ENCODE measurements at regions not wholly inside any gene's neighbourhood (a gene's known extent, or its start where the extent isn't known, plus 50 kb on each side); places are given as distances from the start of the nearest gene placed in this dataset.

- Histone ChIP-seq H3K9ac (ENCODE audit: insufficient read depth, low read length) (no peak overlapping the region), H3K79me2 (ENCODE audit: control insufficient read depth, insufficient read depth, low read length) (no peaks in the 10 kb centered on the region), H3K9me3 (ENCODE audit: control insufficient read depth, insufficient read depth, low read depth, low read length) (no peaks in the 10 kb centered on the region), H3K27me3 (ENCODE audit: control insufficient read depth, insufficient read depth, low read length) (no peaks in the 10 kb centered on the region), H3K4me2 (ENCODE audit: extremely low read depth, insufficient read depth, low read length) (no peak overlapping the region), H3K36me3 (ENCODE audit: control insufficient read depth, insufficient read depth, low read length) (no peaks in the 10 kb centered on the region), H4K20me1 (ENCODE audit: control insufficient read depth, extremely low read depth, insufficient read depth, low read length) (no peaks in the 10 kb centered on the region), H3K4me3 (replicated peaks in 1 of 4; ENCODE audit: control extremely low read depth in 1 of 4, insufficient read depth in 1 of 4, low read depth in 3 of 4, low read length in 4 of 4) (no peak overlapping the region), H2AFZ (ENCODE audit: low read length) (no peak overlapping the region), H3K27ac (ENCODE audit: insufficient read depth, low read length) (no peak overlapping the region), H3K4me1 (ENCODE audit: control insufficient read depth, extremely low read depth, insufficient read depth, low read length) (no peaks in the 10 kb centered on the region)
- no peak for DNase-seq (ENCODE audit: low read depth in 2 of 2)
- TF ChIP-seq CTCF (conservative IDR thresholded peaks at IDR 0.05 in 1 of 2, IDR thresholded peaks at IDR 0.05 in 1 of 2; ENCODE audit: low read depth in 1 of 2, low read length in 2 of 2) = no peak
- no peak for TF ChIP-seq EZH2 (IDR thresholded peaks at IDR 0.05; ENCODE audit: low read length, missing control alignments)
These were observed 820.1 kb upstream of the RBFOX1 start for GRCh38 chr16:6512512-6512911.

GRCh38 chr16:6510261-6510660 lies 822.4 kb upstream of the RBFOX1 start:
- Histone ChIP-seq H3K27me3 (ENCODE audit: control insufficient read depth, insufficient read depth, low read length) (no peaks in the 10 kb centered on the region), H3K9me3 (ENCODE audit: control insufficient read depth, insufficient read depth, low read depth, low read length) (no peaks in the 10 kb centered on the region), H3K4me1 (ENCODE audit: control insufficient read depth, extremely low read depth, insufficient read depth, low read length) (no peaks in the 10 kb centered on the region), H3K4me2 (ENCODE audit: extremely low read depth, insufficient read depth, low read length) (no peak overlapping the region), H3K27ac (ENCODE audit: insufficient read depth, low read length) (no peak overlapping the region), H3K36me3 (ENCODE audit: control insufficient read depth, insufficient read depth, low read length) (no peaks in the 10 kb centered on the region), H2AFZ (ENCODE audit: low read length) (no peak overlapping the region), H3K4me3 (replicated peaks in 1 of 4; ENCODE audit: control extremely low read depth in 1 of 4, insufficient read depth in 1 of 4, low read depth in 3 of 4, low read length in 4 of 4) (no peak overlapping the region), H3K9ac (ENCODE audit: insufficient read depth, low read length) (no peak overlapping the region), H4K20me1 (ENCODE audit: control insufficient read depth, extremely low read depth, insufficient read depth, low read length) (no peaks in the 10 kb centered on the region), H3K79me2 (ENCODE audit: control insufficient read depth, insufficient read depth, low read length) (no peaks in the 10 kb centered on the region)
- TF ChIP-seq CTCF (conservative IDR thresholded peaks at IDR 0.05 in 1 of 2, IDR thresholded peaks at IDR 0.05 in 1 of 2; ENCODE audit: low read depth in 1 of 2, low read length in 2 of 2) (no peak), EZH2 (IDR thresholded peaks at IDR 0.05; ENCODE audit: low read length, missing control alignments) (no peak)
- no peak for DNase-seq (ENCODE audit: low read depth in 2 of 2)

- no peaks in the 10 kb centered on the region for H3K9me3 ChIP-seq (ENCODE audit: control insufficient read depth, insufficient read depth, low read depth, low read length)
- no peak overlapping the region for H3K4me2 ChIP-seq (ENCODE audit: extremely low read depth, insufficient read depth, low read length)
- TF ChIP-seq EZH2 (IDR thresholded peaks at IDR 0.05; ENCODE audit: low read length, missing control alignments) (no peak), CTCF (conservative IDR thresholded peaks at IDR 0.05 in 1 of 2, IDR thresholded peaks at IDR 0.05 in 1 of 2; ENCODE audit: low read depth in 1 of 2, low read length in 2 of 2) (no peak)
- H3K79me2 ChIP-seq (ENCODE audit: control insufficient read depth, insufficient read depth, low read length) = no peaks in the 10 kb centered on the region
- H3K4me1 ChIP-seq (ENCODE audit: control insufficient read depth, extremely low read depth, insufficient read depth, low read length) = no peaks in the 10 kb centered on the region
- DNase-seq (ENCODE audit: low read depth in 2 of 2) = no peak
- H3K4me3 ChIP-seq (replicated peaks in 1 of 4; ENCODE audit: control extremely low read depth in 1 of 4, insufficient read depth in 1 of 4, low read depth in 3 of 4, low read length in 4 of 4) = no peak overlapping the region
- H3K9ac ChIP-seq (ENCODE audit: insufficient read depth, low read length) = no peak overlapping the region
- no peak overlapping the region for H2AFZ ChIP-seq (ENCODE audit: low read length)
- no peaks in the 10 kb centered on the region for H3K36me3 ChIP-seq (ENCODE audit: control insufficient read depth, insufficient read depth, low read length)
- H4K20me1 ChIP-seq (ENCODE audit: control insufficient read depth, extremely low read depth, insufficient read depth, low read length) = no peaks in the 10 kb centered on the region
- no peaks in the 10 kb centered on the region for H3K27me3 ChIP-seq (ENCODE audit: control insufficient read depth, insufficient read depth, low read length)
- no peak overlapping the region for H3K27ac ChIP-seq (ENCODE audit: insufficient read depth, low read length)
These were observed 833.2 kb upstream of the RBFOX1 start for GRCh38 chr16:6499413-6499812.

All from fibroblast of lung (primary cell).